ENCODE measurements at regions not wholly inside any gene's neighbourhood (a gene's known extent, or its start where the extent isn't known, plus 50 kb on each side); places are given as distances from the start of the nearest gene placed in this dataset.

GRCh38 chr2:120445449-120446143, 99.7 kb downstream of the INHBB start:
- TF ChIP-seq EZH2 (IDR thresholded peaks at IDR 0.05) (no peak), CTCF (IDR thresholded peaks at IDR 0.05) (no peak), EZH2phosphoT487 (IDR thresholded peaks at IDR 0.05) (no peak)
